HepG2 (cell line): ENCODE measurements at regions not wholly inside any gene's neighbourhood (a gene's known extent, or its start where the extent isn't known, plus 50 kb on each side); places are given as distances from the start of the nearest gene placed in this dataset.

Experiments
- ATAC-seq: fragments of 200-7000 bp; cut with Tn5 transposase; 3 replicates; pipeline ENCODE4 v1.9.1; 2020; ENCODE audit warnings: mild to moderate bottlenecking, moderate library complexity
- BruUV-seq: library from RNA; stranded (reverse); fragments of 400-500 nt; replicated peaks from 2 replicates; lab custom pipeline; 2021; lab: Mats Ljungman, UMichigan
- CTCF ChIA-PET: fragments of 300-600 bp; formaldehyde crosslinking; extraction: SDS; loops from one replicate; lab custom pipeline; 2021; ENCODE audit warnings: low total read pairs, inconsistent platforms, low intra/inter-chr PET ratio; lab: Yijun Ruan, JAX
- POLR2A ChIA-PET: fragments of 350-600 bp; sonication (Branson Sonifier 250); formaldehyde crosslinking; loops from one replicate; lab custom pipeline; 2020; ENCODE audit warnings: antibody characterized with exemption, inconsistent platforms; lab: Yijun Ruan, JAX
- DNase-seq: peaks from one replicate; pipeline ENCODE4 v3.0.0-alpha.2; 2015; ENCODE audit warnings: low spot score
- FAIRE-seq: peaks from 3 replicates; lab custom pipeline; 2011; peaks lifted over from hg19 to GRCh38; lab: Jason Lieb, UNC
- H2AFZ ChIP-seq: one replicate; pipeline ENCODE4 v1.6.1; 2011; ENCODE audit warnings: low read length, inconsistent platforms
- H3K27ac ChIP-seq: fragments of 300-600 bp; 3 replicates; pipeline ENCODE4 v1.8.0; 2011; ENCODE audit warnings: mixed run types, mild to moderate bottlenecking, mixed read lengths, low read length, inconsistent platforms; ENCODE audit not compliant: insufficient read depth; ENCODE audit errors: extremely low read length
- H3K27me3 ChIP-seq, 2 experiments: fragments of 200-600 bp in 1 of 2; 2 replicates in 1 of 2; 3 replicates in 1 of 2; pipeline versions ENCODE4 v1.6.0 to v1.8.0; 2011; ENCODE audit warnings: low read length in 2 of 2, mild to moderate bottlenecking in 2 of 2, moderate library complexity in 2 of 2, inconsistent platforms in 1 of 2; ENCODE audit not compliant: insufficient read depth in 2 of 2, control insufficient read depth in 1 of 2
- H3K36me3 ChIP-seq, 2 experiments: fragments of 200-600 bp in 1 of 2; replicated peaks in 1 of 2; 2 replicates in 1 of 2; 3 replicates in 1 of 2; pipeline versions ENCODE4 v1.5.1 to v1.8.0; 2011; ENCODE audit warnings: low read length in 2 of 2, inconsistent platforms in 1 of 2; ENCODE audit not compliant: insufficient read depth in 2 of 2, control insufficient read depth in 1 of 2
- H3K4me1 ChIP-seq: 2 replicates; pipeline ENCODE4 v1.5.1; 2012; ENCODE audit warnings: low read length, inconsistent platforms; ENCODE audit not compliant: insufficient read depth
- H3K4me2 ChIP-seq: 2 replicates; pipeline ENCODE4 v1.6.0; 2011; ENCODE audit warnings: low read depth, low read length, inconsistent platforms
- H3K4me3 ChIP-seq, 3 experiments: fragments of 200-600 bp in 1 of 3; sonication (generic), shearing (Covaris generic) in 1 of 3; replicated peaks in 1 of 3; 2 replicates each; pipeline ENCODE4 v1.5.1; 2011 to 2016; ENCODE audit warnings: low read length in 3 of 3, inconsistent platforms in 2 of 3, low read depth in 2 of 3, mild to moderate bottlenecking in 2 of 3, control low read depth in 1 of 3, mixed read lengths in 1 of 3; ENCODE audit not compliant: insufficient read depth in 1 of 3
- H3K79me2 ChIP-seq: one replicate; pipeline ENCODE4 v1.6.1; 2011; ENCODE audit warnings: low read length, inconsistent platforms; ENCODE audit not compliant: insufficient read depth
- H3K9ac ChIP-seq: 2 replicates; pipeline ENCODE4 v1.6.0; 2011; ENCODE audit warnings: mild to moderate bottlenecking, low read depth, low read length, inconsistent platforms; ENCODE audit not compliant: insufficient read depth
- H3K9me3 ChIP-seq: 2 replicates; pipeline ENCODE4 v1.5.1; 2012; ENCODE audit warnings: mild to moderate bottlenecking, low read length
- H4K20me1 ChIP-seq: 2 replicates; pipeline ENCODE4 v1.6.0; 2011; ENCODE audit warnings: inconsistent platforms, mild to moderate bottlenecking, low read length, moderate library complexity; ENCODE audit not compliant: insufficient read depth
- PTBP1 ChIP-seq: fragments of 200-400 bp; formaldehyde crosslinking; IDR thresholded peaks from 2 replicates; pipeline ENCODE4 v1.6.1; 2018; ENCODE audit warnings: low read length, low read depth; ENCODE audit not compliant: poor library complexity, severe bottlenecking
- ZNF354B ChIP-seq: sonication (generic); formaldehyde crosslinking; IDR thresholded peaks from 2 replicates; pipeline ENCODE4 v1.8.0; 2022; ENCODE audit warnings: mild to moderate bottlenecking, missing genetic modification reagents
- WGBS: methylation state at CpG from one replicate; pipeline ENCODE4 v1.1.6; 2017; ENCODE audit warnings: low lambda C conversion rate; 5-methylcytosine and 5-hydroxymethylcytosine counted together
- in situ Hi-C: cut with HindIII; loops from 2 replicates; pipeline ENCODE4 v1.10.0; 2017; ENCODE audit warnings: low pct_unique_long_range_greater_than_20kb; ENCODE audit not compliant: extremely low pct_ligation_motif_present
- intact Hi-C: fragments of 100-400 bp; cut with micrococcal nuclease; formaldehyde crosslinking; loops from one replicate; pipeline ENCODE4 v1.10.0; 2022; ENCODE audit not compliant: unreplicated experiment
- TF ChIP-seq, protein P1 (sequence below): IDR thresholded peaks from 2 replicates; pipeline ENCODE4 v1.4.0; 2020; ENCODE audit warnings: mild to moderate bottlenecking, missing genetic modification reagents
- TF ChIP-seq, protein P2 (sequence below): IDR thresholded peaks from 2 replicates; pipeline ENCODE4 v1.6.1; 2016

- POLR2A ChIA-PET = no interaction called here
- Histone ChIP-seq H2AFZ (no peak overlapping the region), H3K27ac (no peak overlapping the region), H3K4me3 (no peak overlapping the region), H4K20me1 (no peaks in the 10 kb centered on the region), H3K27me3 (no peaks in the 10 kb centered on the region), H3K79me2 (no peaks in the 10 kb centered on the region), H3K9ac (no peak overlapping the region), H3K4me1 (no peaks in the 10 kb centered on the region), H3K36me3 (no peaks in the 10 kb centered on the region), H3K4me2 (no peak overlapping the region), H3K9me3 (peaks cover 98% of the 10 kb centered on the region)
- FAIRE-seq = no peak
- ATAC-seq = no peak
- in situ Hi-C loops (no loop called here), intact Hi-C loops (no loop called here)
- BruUV-seq = no TSS peak
- CTCF ChIA-PET = no interaction called here
- no peak for DNase-seq
- 14% methylated on average over 6 of the region's 6 CpGs for WGBS
- TF ChIP-seq ZNF354B (CRISPR knock-in tag) (no peak), PTBP1 (no peak)
- TF ChIP-seq, protein P1, sequence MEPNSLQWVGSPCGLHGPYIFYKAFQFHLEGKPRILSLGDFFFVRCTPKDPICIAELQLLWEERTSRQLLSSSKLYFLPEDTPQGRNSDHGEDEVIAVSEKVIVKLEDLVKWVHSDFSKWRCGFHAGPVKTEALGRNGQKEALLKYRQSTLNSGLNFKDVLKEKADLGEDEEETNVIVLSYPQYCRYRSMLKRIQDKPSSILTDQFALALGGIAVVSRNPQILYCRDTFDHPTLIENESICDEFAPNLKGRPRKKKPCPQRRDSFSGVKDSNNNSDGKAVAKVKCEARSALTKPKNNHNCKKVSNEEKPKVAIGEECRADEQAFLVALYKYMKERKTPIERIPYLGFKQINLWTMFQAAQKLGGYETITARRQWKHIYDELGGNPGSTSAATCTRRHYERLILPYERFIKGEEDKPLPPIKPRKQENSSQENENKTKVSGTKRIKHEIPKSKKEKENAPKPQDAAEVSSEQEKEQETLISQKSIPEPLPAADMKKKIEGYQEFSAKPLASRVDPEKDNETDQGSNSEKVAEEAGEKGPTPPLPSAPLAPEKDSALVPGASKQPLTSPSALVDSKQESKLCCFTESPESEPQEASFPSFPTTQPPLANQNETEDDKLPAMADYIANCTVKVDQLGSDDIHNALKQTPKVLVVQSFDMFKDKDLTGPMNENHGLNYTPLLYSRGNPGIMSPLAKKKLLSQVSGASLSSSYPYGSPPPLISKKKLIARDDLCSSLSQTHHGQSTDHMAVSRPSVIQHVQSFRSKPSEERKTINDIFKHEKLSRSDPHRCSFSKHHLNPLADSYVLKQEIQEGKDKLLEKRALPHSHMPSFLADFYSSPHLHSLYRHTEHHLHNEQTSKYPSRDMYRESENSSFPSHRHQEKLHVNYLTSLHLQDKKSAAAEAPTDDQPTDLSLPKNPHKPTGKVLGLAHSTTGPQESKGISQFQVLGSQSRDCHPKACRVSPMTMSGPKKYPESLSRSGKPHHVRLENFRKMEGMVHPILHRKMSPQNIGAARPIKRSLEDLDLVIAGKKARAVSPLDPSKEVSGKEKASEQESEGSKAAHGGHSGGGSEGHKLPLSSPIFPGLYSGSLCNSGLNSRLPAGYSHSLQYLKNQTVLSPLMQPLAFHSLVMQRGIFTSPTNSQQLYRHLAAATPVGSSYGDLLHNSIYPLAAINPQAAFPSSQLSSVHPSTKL (CRISPR knock-in tag) = no peak
- TF ChIP-seq, protein P2, sequence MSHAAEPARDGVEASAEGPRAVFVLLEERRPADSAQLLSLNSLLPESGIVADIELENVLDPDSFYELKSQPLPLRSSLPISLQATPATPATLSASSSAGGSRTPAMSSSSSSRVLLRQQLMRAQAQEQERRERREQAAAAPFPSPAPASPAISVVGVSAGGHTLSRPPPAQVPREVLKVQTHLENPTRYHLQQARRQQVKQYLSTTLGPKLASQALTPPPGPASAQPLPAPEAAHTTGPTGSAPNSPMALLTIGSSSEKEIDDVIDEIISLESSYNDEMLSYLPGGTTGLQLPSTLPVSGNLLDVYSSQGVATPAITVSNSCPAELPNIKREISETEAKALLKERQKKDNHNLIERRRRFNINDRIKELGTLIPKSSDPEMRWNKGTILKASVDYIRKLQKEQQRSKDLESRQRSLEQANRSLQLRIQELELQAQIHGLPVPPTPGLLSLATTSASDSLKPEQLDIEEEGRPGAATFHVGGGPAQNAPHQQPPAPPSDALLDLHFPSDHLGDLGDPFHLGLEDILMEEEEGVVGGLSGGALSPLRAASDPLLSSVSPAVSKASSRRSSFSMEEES = no peak
These were observed 155.1 kb upstream of the CNTN4 start for GRCh38 chr3:1943395-1944118.
